Astrocyte (in vitro differentiated cells and primary cell): ENCODE measurements at regions not wholly inside any gene's neighbourhood (a gene's known extent, or its start where the extent isn't known, plus 50 kb on each side); places are given as distances from the start of the nearest gene placed in this dataset.

Experiments used
- DNase-seq: peaks from one replicate; pipeline ENCODE4 v3.0.0-alpha.2; 2010; ENCODE audit warnings: low read depth
- FAIRE-seq: peaks from 2 replicates; lab custom pipeline; 2011; peaks lifted over from hg19 to GRCh38; lab: Jason Lieb, UNC
- H2AFZ ChIP-seq: 2 replicates; pipeline ENCODE4 v1.6.0; 2012; ENCODE audit warnings: low read depth, low read length, inconsistent platforms
- H3K27ac ChIP-seq: 2 replicates; pipeline ENCODE4 v1.5.1; 2011; ENCODE audit warnings: low read depth, low read length, inconsistent platforms
- H3K27me3 ChIP-seq: 2 replicates; pipeline ENCODE4 v1.6.0; 2011; ENCODE audit warnings: low read length, inconsistent platforms; ENCODE audit not compliant: insufficient read depth
- H3K36me3 ChIP-seq: 2 replicates; pipeline ENCODE4 v1.5.1; 2011; ENCODE audit warnings: low read length, inconsistent platforms; ENCODE audit not compliant: insufficient read depth
- H3K4me1 ChIP-seq: 2 replicates; pipeline ENCODE4 v1.5.1; 2011; ENCODE audit warnings: low read length, inconsistent platforms; ENCODE audit not compliant: insufficient read depth
- H3K4me2 ChIP-seq: 2 replicates; pipeline ENCODE4 v1.6.0; 2012; ENCODE audit warnings: low read length, inconsistent platforms
- H3K4me3 ChIP-seq: 2 replicates; pipeline ENCODE4 v1.5.1; 2011; ENCODE audit warnings: low read depth, mild to moderate bottlenecking, low read length, inconsistent platforms; ENCODE audit not compliant: insufficient read depth
- H3K79me2 ChIP-seq: 2 replicates; pipeline ENCODE4 v1.6.0; 2012; ENCODE audit warnings: mild to moderate bottlenecking, low read length, inconsistent platforms; ENCODE audit not compliant: insufficient read depth
- H3K9ac ChIP-seq: 2 replicates; pipeline ENCODE4 v1.6.0; 2012; ENCODE audit warnings: mild to moderate bottlenecking, low read length, inconsistent platforms
- H3K9me3 ChIP-seq: 2 replicates; pipeline ENCODE4 v1.5.1; 2012; ENCODE audit warnings: low read depth, mild to moderate bottlenecking, low read length, inconsistent platforms; ENCODE audit not compliant: insufficient read depth
- H4K20me1 ChIP-seq: 2 replicates; pipeline ENCODE4 v1.6.0; 2012; ENCODE audit warnings: low read length, inconsistent platforms; ENCODE audit not compliant: insufficient read depth
- H3K27ac Mint-ChIP-seq: one replicate; pipeline ENCODE4 v1.8.0; 2021; ENCODE audit warnings: mild to moderate bottlenecking, mixed read lengths; ENCODE audit not compliant: unreplicated experiment
- H3K27me3 Mint-ChIP-seq: one replicate; pipeline ENCODE4 v1.8.0; 2021; ENCODE audit warnings: low read depth, mixed read lengths; ENCODE audit not compliant: unreplicated experiment
- H3K36me3 Mint-ChIP-seq: one replicate; pipeline ENCODE4 v1.8.0; 2021; ENCODE audit warnings: low read depth, mixed read lengths; ENCODE audit not compliant: unreplicated experiment
- H3K4me1 Mint-ChIP-seq: one replicate; pipeline ENCODE4 v1.8.0; 2021; ENCODE audit warnings: low read depth, mixed read lengths; ENCODE audit not compliant: unreplicated experiment
- H3K4me3 Mint-ChIP-seq: one replicate; pipeline ENCODE4 v1.8.0; 2021; ENCODE audit warnings: mild to moderate bottlenecking, moderate library complexity, mixed read lengths; ENCODE audit not compliant: unreplicated experiment
- H3K9me3 Mint-ChIP-seq: one replicate; pipeline ENCODE4 v1.8.0; 2021; ENCODE audit warnings: mild to moderate bottlenecking, mixed read lengths; ENCODE audit not compliant: unreplicated experiment
- EZH2 ChIP-seq: IDR thresholded peaks from 2 replicates; pipeline ENCODE4 v1.6.1; 2012; ENCODE audit warnings: mild to moderate bottlenecking, low read length, inconsistent platforms; ENCODE audit not compliant: insufficient read depth
- TF ChIP-seq, protein P1 (sequence below): IDR thresholded peaks from 2 replicates; pipeline ENCODE4 v1.5.1; 2011; ENCODE audit warnings: low read depth, mild to moderate bottlenecking, inconsistent platforms, low read length, moderate library complexity; ENCODE audit not compliant: insufficient read depth

GRCh38 chr3:82088749-82089148 lies 327.3 kb upstream of the GBE1 start:
- no peak for FAIRE-seq
- H3K27me3 Mint-ChIP-seq, result no peaks in the 10 kb centered on the region
- H3K4me3 ChIP-seq, result no peak overlapping the region
- H3K4me1 Mint-ChIP-seq, result peaks cover 27% of the 10 kb centered on the region
- H4K20me1 ChIP-seq, result no peaks in the 10 kb centered on the region
- peak overlapping the region; percentile 21 for H3K9ac ChIP-seq
- no peaks in the 10 kb centered on the region for H3K36me3 Mint-ChIP-seq
- no peak overlapping the region for H3K27ac ChIP-seq
- H2AFZ ChIP-seq, result peak overlapping the region; percentile 62
- DNase-seq, result no peak
- no peak overlapping the region for H3K4me2 ChIP-seq
- H3K4me1 ChIP-seq, result peaks cover 11% of the 10 kb centered on the region
- no peaks in the 10 kb centered on the region for H3K79me2 ChIP-seq
- H3K27me3 ChIP-seq, result no peaks in the 10 kb centered on the region
- no peaks in the 10 kb centered on the region for H3K9me3 Mint-ChIP-seq
- no peaks in the 10 kb centered on the region for H3K9me3 ChIP-seq
- H3K36me3 ChIP-seq, result no peaks in the 10 kb centered on the region
- no peak for TF ChIP-seq EZH2
- TF ChIP-seq, protein P1, sequence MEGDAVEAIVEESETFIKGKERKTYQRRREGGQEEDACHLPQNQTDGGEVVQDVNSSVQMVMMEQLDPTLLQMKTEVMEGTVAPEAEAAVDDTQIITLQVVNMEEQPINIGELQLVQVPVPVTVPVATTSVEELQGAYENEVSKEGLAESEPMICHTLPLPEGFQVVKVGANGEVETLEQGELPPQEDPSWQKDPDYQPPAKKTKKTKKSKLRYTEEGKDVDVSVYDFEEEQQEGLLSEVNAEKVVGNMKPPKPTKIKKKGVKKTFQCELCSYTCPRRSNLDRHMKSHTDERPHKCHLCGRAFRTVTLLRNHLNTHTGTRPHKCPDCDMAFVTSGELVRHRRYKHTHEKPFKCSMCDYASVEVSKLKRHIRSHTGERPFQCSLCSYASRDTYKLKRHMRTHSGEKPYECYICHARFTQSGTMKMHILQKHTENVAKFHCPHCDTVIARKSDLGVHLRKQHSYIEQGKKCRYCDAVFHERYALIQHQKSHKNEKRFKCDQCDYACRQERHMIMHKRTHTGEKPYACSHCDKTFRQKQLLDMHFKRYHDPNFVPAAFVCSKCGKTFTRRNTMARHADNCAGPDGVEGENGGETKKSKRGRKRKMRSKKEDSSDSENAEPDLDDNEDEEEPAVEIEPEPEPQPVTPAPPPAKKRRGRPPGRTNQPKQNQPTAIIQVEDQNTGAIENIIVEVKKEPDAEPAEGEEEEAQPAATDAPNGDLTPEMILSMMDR, result no peak
- H3K4me3 Mint-ChIP-seq, result no peak overlapping the region
- H3K27ac Mint-ChIP-seq, result peak overlapping the region; percentile 88

GRCh38 chr3:82087958-82088357 lies 326.5 kb upstream of the GBE1 start:
- H3K36me3 ChIP-seq, result no peaks in the 10 kb centered on the region
- no peaks in the 10 kb centered on the region for H3K9me3 ChIP-seq
- no peaks in the 10 kb centered on the region for H3K27me3 Mint-ChIP-seq
- H3K4me1 Mint-ChIP-seq, result peaks cover 35% of the 10 kb centered on the region
- peak overlapping the region; percentile 43 for H3K4me2 ChIP-seq
- H3K4me3 ChIP-seq, result no peak overlapping the region
- no peaks in the 10 kb centered on the region for H3K9me3 Mint-ChIP-seq
- H4K20me1 ChIP-seq, result no peaks in the 10 kb centered on the region
- FAIRE-seq, result peak; percentile 93
- DNase-seq, result peak; percentile 87
- peak overlapping the region; percentile 45 for H2AFZ ChIP-seq
- no peaks in the 10 kb centered on the region for H3K79me2 ChIP-seq
- TF ChIP-seq EZH2, result no peak
- TF ChIP-seq, protein P1, result no peak
- peak overlapping the region; percentile 67 for H3K27ac ChIP-seq
- H3K4me3 Mint-ChIP-seq, result no peak overlapping the region
- H3K36me3 Mint-ChIP-seq, result no peaks in the 10 kb centered on the region
- H3K27ac Mint-ChIP-seq, result peak overlapping the region; percentile 82
- H3K27me3 ChIP-seq, result no peaks in the 10 kb centered on the region
- H3K9ac ChIP-seq, result no peak overlapping the region
- peaks cover 11% of the 10 kb centered on the region for H3K4me1 ChIP-seq

DNA sequence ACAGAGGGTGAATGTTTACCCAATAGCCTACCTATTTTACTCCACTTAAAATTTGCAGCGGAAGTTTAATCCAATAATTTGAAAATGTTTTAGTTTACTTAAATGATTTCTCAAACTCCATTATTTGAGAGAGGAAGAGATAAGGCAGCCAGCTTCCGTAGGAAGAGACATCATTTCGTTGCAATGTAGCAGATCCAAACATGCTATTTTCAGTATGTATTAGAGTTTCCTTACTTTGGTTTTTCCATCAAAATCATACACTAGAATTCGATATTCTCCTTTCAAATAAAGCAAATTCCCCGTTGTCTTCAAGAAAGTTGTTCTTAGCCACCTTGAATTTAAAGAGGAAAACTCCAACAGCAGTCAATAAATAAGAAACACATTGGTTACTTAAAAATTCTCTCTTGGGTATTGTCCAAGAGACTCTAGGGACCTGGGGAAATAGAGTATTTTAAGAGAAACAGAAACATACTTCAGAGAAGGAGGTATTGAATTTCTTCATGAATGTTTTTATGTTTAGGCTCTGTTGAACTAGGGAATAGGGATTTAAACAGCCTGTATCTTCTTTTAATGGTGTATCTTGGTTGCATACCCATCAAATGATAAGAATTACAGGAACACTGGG lies 324.5 kb upstream of the GBE1 start:
- H3K4me1 Mint-ChIP-seq, result peaks cover 47% of the 10 kb centered on the region
- no peak for FAIRE-seq
- no peak for DNase-seq

More for the DNA sequence above, 324.5 kb upstream of the GBE1 start:
- TF ChIP-seq, protein P1, result no peak
- no peak for TF ChIP-seq EZH2
- no peak overlapping the region for H3K9ac ChIP-seq
- H3K27me3 ChIP-seq, result no peaks in the 10 kb centered on the region
- Mint-ChIP-seq H3K27me3 (no peaks in the 10 kb centered on the region), H3K36me3 (no peaks in the 10 kb centered on the region), H3K9me3 (no peaks in the 10 kb centered on the region), H3K27ac (no peak overlapping the region), H3K4me3 (no peak overlapping the region)
- H4K20me1 ChIP-seq, result no peaks in the 10 kb centered on the region
- H3K4me1 ChIP-seq, result peaks cover 11% of the 10 kb centered on the region
- H3K36me3 ChIP-seq, result no peaks in the 10 kb centered on the region
- no peaks in the 10 kb centered on the region for H3K9me3 ChIP-seq
- H3K79me2 ChIP-seq, result no peaks in the 10 kb centered on the region
- no peak overlapping the region for H3K4me2 ChIP-seq
- H3K27ac ChIP-seq, result no peak overlapping the region
- H2AFZ ChIP-seq, result no peak overlapping the region
- no peak overlapping the region for H3K4me3 ChIP-seq
